Activated CD8-positive, alpha-beta T cell treated with anti-CD3 and anti-CD28 coated beads, Interleukin-2, amount 10 ng/mL, durations not matched to agents 7 days and 5 days (primary cell): ENCODE measurements at regions not wholly inside any gene's neighbourhood (a gene's known extent, or its start where the extent isn't known, plus 50 kb on each side); places are given as distances from the start of the nearest gene placed in this dataset.
A peak's percentile ranks its signal among the peaks of the same experiment; 100 is the strongest.
"Not testable (repeated sequence)": the region's sequence is repeated elsewhere in the genome, so short reads cannot be mapped to it uniquely, and the experiment has no call there.

Experiments
- ATAC-seq: fragments of 150-1000 bp; cut with Tn5 transposase; one replicate; pipeline ENCODE4 v1.10.0; 2021; ENCODE audit warnings: moderate library complexity
- CTCF ChIA-PET: fragments of 350-600 bp; sonication (Branson Sonifier 250); formaldehyde crosslinking; loops from one replicate; lab custom pipeline; 2021; ENCODE audit warnings: antibody characterized with exemption; lab: Charles Lee
- POLR2A ChIA-PET: fragments of 350-600 bp; sonication (Branson Sonifier 250); formaldehyde crosslinking; loops from one replicate; lab custom pipeline; 2021; ENCODE audit warnings: antibody characterized with exemption; lab: Charles Lee
- DNase-seq: peaks from one replicate; pipeline ENCODE4 v3.0.0-alpha.2; 2020
- H3K27ac Mint-ChIP-seq: one replicate; pipeline ENCODE4 v1.8.0; 2021; ENCODE audit warnings: mild to moderate bottlenecking, mixed read lengths
- H3K27me3 Mint-ChIP-seq: one replicate; pipeline ENCODE4 v1.8.0; 2021; ENCODE audit warnings: low read depth, mixed read lengths
- H3K36me3 Mint-ChIP-seq: one replicate; pipeline ENCODE4 v1.8.0; 2021; ENCODE audit warnings: low read depth, mixed read lengths
- H3K4me1 Mint-ChIP-seq: one replicate; pipeline ENCODE4 v1.8.0; 2021; ENCODE audit warnings: low read depth, mixed read lengths
- H3K4me3 Mint-ChIP-seq: one replicate; pipeline ENCODE4 v1.8.0; 2021; ENCODE audit warnings: mild to moderate bottlenecking, mixed read lengths
- H3K9me3 Mint-ChIP-seq: one replicate; pipeline ENCODE4 v1.8.0; 2022; ENCODE audit warnings: mixed read lengths; ENCODE audit not compliant: insufficient read depth

- H3K9me3 Mint-ChIP-seq, ATAC-seq, H3K27ac Mint-ChIP-seq, CTCF ChIA-PET, H3K4me1 Mint-ChIP-seq, H3K4me3 Mint-ChIP-seq, POLR2A ChIA-PET, H3K36me3 Mint-ChIP-seq, H3K27me3 Mint-ChIP-seq, DNase-seq: not testable (repeated sequence)
These were observed 642.3 kb upstream of the SYNCRIP start for GRCh38 chr6:86284809-86285480.

DNA sequence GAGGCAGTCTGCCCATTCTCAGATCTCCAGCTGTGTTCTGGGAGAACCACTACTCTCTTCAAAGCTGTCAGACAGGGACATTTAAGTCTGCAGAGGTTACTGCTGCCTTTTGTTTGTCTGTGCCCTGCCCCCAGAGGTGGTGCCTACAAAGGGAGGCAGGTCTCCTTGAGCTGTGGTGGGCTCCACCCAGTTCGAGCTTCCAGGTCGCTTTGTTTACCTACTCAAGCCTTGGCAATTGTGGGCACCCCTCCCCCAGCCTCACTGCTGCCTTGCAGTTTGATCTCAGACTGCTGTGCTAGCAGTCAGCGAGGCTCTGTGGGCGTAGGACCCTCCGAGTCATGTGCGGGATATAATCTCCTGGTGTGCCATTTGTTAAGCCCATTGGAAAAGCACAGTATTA lies 640.9 kb upstream of the SYNCRIP start:
- H3K27me3 Mint-ChIP-seq, POLR2A ChIA-PET, ATAC-seq, H3K27ac Mint-ChIP-seq, H3K4me1 Mint-ChIP-seq, H3K9me3 Mint-ChIP-seq, DNase-seq, CTCF ChIA-PET, H3K4me3 Mint-ChIP-seq, H3K36me3 Mint-ChIP-seq: not testable (repeated sequence)

DNA sequence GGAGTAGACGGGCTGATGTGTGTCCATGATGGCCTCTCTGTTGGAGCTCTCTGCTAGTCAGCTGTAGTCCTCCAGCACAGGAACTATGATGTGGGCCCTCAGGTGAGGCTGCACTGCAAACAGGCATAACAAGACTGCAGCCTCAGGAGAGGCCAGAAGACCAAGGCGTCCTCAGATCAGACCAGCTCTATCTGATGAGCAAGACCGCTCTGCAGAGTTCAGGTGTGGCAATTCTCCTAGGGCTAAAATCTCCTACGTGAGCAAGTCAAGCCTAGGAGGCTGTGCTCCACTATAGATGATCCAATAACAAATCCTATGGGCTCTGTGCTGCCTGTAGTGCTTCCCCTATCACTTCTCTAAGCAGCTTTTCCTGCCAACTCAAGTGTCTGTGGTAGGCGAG lies 633.4 kb upstream of the SYNCRIP start:
- ChIA-PET CTCF (no interaction called here), POLR2A (no interaction called here)
- Mint-ChIP-seq H3K27ac (no peak overlapping the region), H3K4me3 (no peak overlapping the region), H3K4me1 (no peaks in the 10 kb centered on the region), H3K9me3 (peaks cover 6% of the 10 kb centered on the region), H3K36me3 (no peaks in the 10 kb centered on the region), H3K27me3 (no peaks in the 10 kb centered on the region)
- no peak for DNase-seq
- ATAC-seq: no peak

DNA sequence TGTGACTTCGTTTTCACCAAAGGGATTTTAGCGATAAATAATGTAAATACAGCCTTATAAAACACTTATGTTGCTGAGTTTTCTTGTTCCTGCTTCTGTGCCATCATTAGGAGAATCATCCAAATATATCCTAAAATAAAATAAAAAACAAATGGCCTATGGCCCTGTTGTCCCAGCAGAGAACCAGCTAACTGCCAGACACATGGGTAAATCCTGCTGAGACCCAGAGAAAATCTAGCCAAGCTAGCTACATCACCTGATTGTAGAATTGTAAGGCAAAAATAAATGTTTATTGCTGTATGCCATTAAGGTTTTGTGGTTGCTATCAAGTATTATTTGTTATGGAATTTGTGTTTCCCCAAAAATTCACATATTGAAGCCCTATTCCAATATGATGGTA lies 631.2 kb upstream of the SYNCRIP start:
- H3K4me3 Mint-ChIP-seq: no peak overlapping the region
- CTCF ChIA-PET: no interaction called here
- POLR2A ChIA-PET: no interaction called here
- H3K9me3 Mint-ChIP-seq: peaks cover 6% of the 10 kb centered on the region
- H3K27ac Mint-ChIP-seq: no peak overlapping the region
- H3K36me3 Mint-ChIP-seq: no peaks in the 10 kb centered on the region
- DNase-seq (no peak), ATAC-seq (no peak)
- H3K27me3 Mint-ChIP-seq: no peaks in the 10 kb centered on the region
- no peaks in the 10 kb centered on the region for H3K4me1 Mint-ChIP-seq

GRCh38 chr6:86256615-86257187 lies 614.0 kb upstream of the SYNCRIP start:
- Mint-ChIP-seq H3K27me3 (no peaks in the 10 kb centered on the region), H3K9me3 (no peaks in the 10 kb centered on the region), H3K36me3 (no peaks in the 10 kb centered on the region), H3K4me1 (no peaks in the 10 kb centered on the region), H3K4me3 (no peak overlapping the region), H3K27ac (no peak overlapping the region)
- DNase-seq (no peak), ATAC-seq (no peak)
- POLR2A ChIA-PET: no interaction called here
- CTCF ChIA-PET: interaction anchor here (0.6 kb wide), 1 partner anchor 1023 kb away, joined by 3 read pairs; no protein-coding TSS in a partner anchor

GRCh38 chr6:86255973-86256372 lies 613.3 kb upstream of the SYNCRIP start:
- no peak overlapping the region for H3K27ac Mint-ChIP-seq
- no peaks in the 10 kb centered on the region for H3K36me3 Mint-ChIP-seq
- no peaks in the 10 kb centered on the region for H3K9me3 Mint-ChIP-seq
- no peaks in the 10 kb centered on the region for H3K27me3 Mint-ChIP-seq
- no peak for ATAC-seq
- ChIA-PET POLR2A (no interaction called here), CTCF (no interaction called here)
- H3K4me1 Mint-ChIP-seq: no peaks in the 10 kb centered on the region
- no peak for DNase-seq
- H3K4me3 Mint-ChIP-seq: no peak overlapping the region

GRCh38 chr6:86251106-86251505 lies 608.4 kb upstream of the SYNCRIP start:
- ChIA-PET CTCF (no interaction called here), POLR2A (no interaction called here)
- no peak overlapping the region for H3K27ac Mint-ChIP-seq
- H3K4me3 Mint-ChIP-seq: no peak overlapping the region
- no peaks in the 10 kb centered on the region for H3K9me3 Mint-ChIP-seq
- ATAC-seq (no peak), DNase-seq (no peak)
- no peaks in the 10 kb centered on the region for H3K4me1 Mint-ChIP-seq
- no peaks in the 10 kb centered on the region for H3K27me3 Mint-ChIP-seq
- H3K36me3 Mint-ChIP-seq: no peaks in the 10 kb centered on the region

GRCh38 chr6:86217906-86218305 lies 575.2 kb upstream of the SYNCRIP start:
- CTCF ChIA-PET: no interaction called here
- POLR2A ChIA-PET: no interaction called here
- Mint-ChIP-seq H3K9me3 (no peaks in the 10 kb centered on the region), H3K4me1 (no peaks in the 10 kb centered on the region), H3K36me3 (no peaks in the 10 kb centered on the region), H3K27me3 (no peaks in the 10 kb centered on the region), H3K4me3 (no peak overlapping the region), H3K27ac (no peak overlapping the region)
- ATAC-seq (no peak), DNase-seq (no peak)

GRCh38 chr6:86215323-86215722 lies 572.6 kb upstream of the SYNCRIP start:
- H3K4me3 Mint-ChIP-seq: no peak overlapping the region
- ChIA-PET CTCF (no interaction called here), POLR2A (no interaction called here)
- DNase-seq (no peak), ATAC-seq (no peak)
- no peaks in the 10 kb centered on the region for H3K27me3 Mint-ChIP-seq
- H3K9me3 Mint-ChIP-seq: no peaks in the 10 kb centered on the region
- no peaks in the 10 kb centered on the region for H3K4me1 Mint-ChIP-seq
- no peaks in the 10 kb centered on the region for H3K36me3 Mint-ChIP-seq
- no peak overlapping the region for H3K27ac Mint-ChIP-seq

DNA sequence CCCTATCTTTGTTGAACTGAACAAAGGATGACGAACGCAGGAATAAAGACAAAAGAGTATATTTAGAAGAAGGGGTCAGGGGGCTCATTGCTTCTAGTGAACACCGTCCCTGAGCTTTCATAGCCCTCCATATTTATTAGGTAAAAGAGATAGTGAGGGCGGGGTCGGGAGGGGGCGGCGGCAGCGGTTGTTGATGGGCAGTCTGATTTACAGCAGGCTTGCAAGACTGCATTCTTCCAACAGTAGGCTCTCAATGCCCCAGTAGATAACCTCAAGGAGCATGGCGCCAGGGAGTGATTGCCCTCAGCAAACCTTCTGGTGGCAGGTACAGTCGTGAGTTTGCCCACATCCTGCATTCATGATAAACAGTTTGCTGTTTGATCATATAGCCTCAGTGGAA lies 563.3 kb upstream of the SYNCRIP start:
- ATAC-seq: no peak
- Mint-ChIP-seq H3K9me3 (no peaks in the 10 kb centered on the region), H3K4me1 (no peaks in the 10 kb centered on the region), H3K36me3 (no peaks in the 10 kb centered on the region), H3K4me3 (no peak overlapping the region), H3K27ac (no peak overlapping the region), H3K27me3 (no peaks in the 10 kb centered on the region)
- DNase-seq: no peak
- ChIA-PET POLR2A (no interaction called here), CTCF (no interaction called here)

GRCh38 chr6:86203044-86203443 lies 560.4 kb upstream of the SYNCRIP start:
- ATAC-seq (no peak), DNase-seq (no peak)
- no peaks in the 10 kb centered on the region for H3K4me1 Mint-ChIP-seq
- H3K4me3 Mint-ChIP-seq: no peak overlapping the region
- no peaks in the 10 kb centered on the region for H3K27me3 Mint-ChIP-seq
- no peaks in the 10 kb centered on the region for H3K9me3 Mint-ChIP-seq
- no peak overlapping the region for H3K27ac Mint-ChIP-seq
- ChIA-PET CTCF (no interaction called here), POLR2A (no interaction called here)
- H3K36me3 Mint-ChIP-seq: no peaks in the 10 kb centered on the region

DNA sequence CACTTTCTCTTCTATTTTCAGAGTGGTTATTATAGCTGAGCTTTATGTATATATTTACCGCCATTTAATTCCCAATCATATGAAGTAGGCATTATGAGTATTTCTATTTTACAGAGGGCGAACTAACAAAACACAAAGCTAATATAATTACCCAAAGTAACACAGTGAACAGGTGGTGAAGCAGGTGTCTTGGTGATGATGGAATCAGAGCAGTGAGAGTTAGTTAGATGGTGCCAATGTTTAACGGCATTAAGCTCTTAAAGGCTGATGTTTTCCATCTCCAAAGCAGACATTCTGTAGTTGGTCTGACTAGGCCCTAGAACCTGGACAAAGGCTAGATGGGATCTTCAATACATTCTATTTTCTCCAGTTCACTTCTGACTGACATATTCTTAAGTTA lies 551.1 kb upstream of the SYNCRIP start:
- ATAC-seq (no peak), DNase-seq (no peak)
- CTCF ChIA-PET: no interaction called here
- POLR2A ChIA-PET: no interaction called here
- no peaks in the 10 kb centered on the region for H3K4me1 Mint-ChIP-seq
- H3K4me3 Mint-ChIP-seq: no peak overlapping the region
- H3K36me3 Mint-ChIP-seq: no peaks in the 10 kb centered on the region
- H3K27me3 Mint-ChIP-seq: no peaks in the 10 kb centered on the region
- H3K9me3 Mint-ChIP-seq: no peaks in the 10 kb centered on the region
- no peak overlapping the region for H3K27ac Mint-ChIP-seq

GRCh38 chr6:86192123-86192522 lies 549.4 kb upstream of the SYNCRIP start:
- H3K36me3 Mint-ChIP-seq: no peaks in the 10 kb centered on the region
- H3K4me1 Mint-ChIP-seq: no peaks in the 10 kb centered on the region
- H3K27ac Mint-ChIP-seq: no peak overlapping the region
- ChIA-PET POLR2A (no interaction called here), CTCF (no interaction called here)
- DNase-seq (peak; percentile 21), ATAC-seq (no peak)
- no peaks in the 10 kb centered on the region for H3K9me3 Mint-ChIP-seq
- H3K4me3 Mint-ChIP-seq: no peak overlapping the region
- no peaks in the 10 kb centered on the region for H3K27me3 Mint-ChIP-seq
